ENCODE measurements at regions not wholly inside any gene's neighbourhood (a gene's known extent, or its start where the extent isn't known, plus 50 kb on each side); places are given as distances from the start of the nearest gene placed in this dataset.

DNA sequence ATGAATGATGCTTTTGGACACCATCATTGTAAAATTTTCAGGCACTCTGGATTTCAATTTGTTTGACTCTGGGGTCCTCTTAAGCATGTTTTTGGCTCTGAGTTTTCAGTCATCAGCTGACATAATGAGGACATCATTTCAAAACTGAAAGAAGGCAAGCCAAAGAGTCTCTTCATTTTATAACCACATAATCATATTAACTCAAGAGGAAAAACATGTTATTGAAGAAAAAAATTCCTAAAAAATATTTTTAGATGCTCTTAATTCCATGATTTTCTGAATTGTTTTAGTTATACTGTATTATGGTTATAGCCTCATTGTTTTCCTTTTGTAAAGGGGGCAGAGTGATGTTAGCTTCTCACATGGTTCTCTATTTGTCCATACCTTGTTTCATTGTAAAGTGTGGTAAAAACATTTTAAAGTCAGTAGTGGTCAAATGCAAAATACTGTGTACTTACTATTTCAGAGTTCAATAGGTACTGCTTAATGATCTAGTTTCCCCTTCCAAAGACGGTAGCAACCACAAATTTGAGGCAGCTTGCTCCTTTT, 472.1 kb downstream of the DMRT2 start:
- TF ChIP-seq, protein P1, sequence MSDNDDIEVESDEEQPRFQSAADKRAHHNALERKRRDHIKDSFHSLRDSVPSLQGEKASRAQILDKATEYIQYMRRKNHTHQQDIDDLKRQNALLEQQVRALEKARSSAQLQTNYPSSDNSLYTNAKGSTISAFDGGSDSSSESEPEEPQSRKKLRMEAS (IDR thresholded peaks at IDR 0.05): no peak
- TF ChIP-seq, protein P2, sequence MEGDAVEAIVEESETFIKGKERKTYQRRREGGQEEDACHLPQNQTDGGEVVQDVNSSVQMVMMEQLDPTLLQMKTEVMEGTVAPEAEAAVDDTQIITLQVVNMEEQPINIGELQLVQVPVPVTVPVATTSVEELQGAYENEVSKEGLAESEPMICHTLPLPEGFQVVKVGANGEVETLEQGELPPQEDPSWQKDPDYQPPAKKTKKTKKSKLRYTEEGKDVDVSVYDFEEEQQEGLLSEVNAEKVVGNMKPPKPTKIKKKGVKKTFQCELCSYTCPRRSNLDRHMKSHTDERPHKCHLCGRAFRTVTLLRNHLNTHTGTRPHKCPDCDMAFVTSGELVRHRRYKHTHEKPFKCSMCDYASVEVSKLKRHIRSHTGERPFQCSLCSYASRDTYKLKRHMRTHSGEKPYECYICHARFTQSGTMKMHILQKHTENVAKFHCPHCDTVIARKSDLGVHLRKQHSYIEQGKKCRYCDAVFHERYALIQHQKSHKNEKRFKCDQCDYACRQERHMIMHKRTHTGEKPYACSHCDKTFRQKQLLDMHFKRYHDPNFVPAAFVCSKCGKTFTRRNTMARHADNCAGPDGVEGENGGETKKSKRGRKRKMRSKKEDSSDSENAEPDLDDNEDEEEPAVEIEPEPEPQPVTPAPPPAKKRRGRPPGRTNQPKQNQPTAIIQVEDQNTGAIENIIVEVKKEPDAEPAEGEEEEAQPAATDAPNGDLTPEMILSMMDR (IDR thresholded peaks at IDR 0.05; ENCODE audit: low read depth, low read length, missing input control): no peak
- TF ChIP-seq RAD21 (IDR thresholded peaks at IDR 0.05) (no peak), TAF1 (conservative IDR thresholded peaks at IDR 0.05) (no peak), JUND (IDR thresholded peaks at IDR 0.05) (no peak), YY1 (IDR thresholded peaks at IDR 0.05) (no peak), HNF4A (conservative IDR thresholded peaks at IDR 0.05) (no peak)

All from liver (tissue), 3 donors.